DND-41 (cell line): ENCODE measurements at regions not wholly inside any gene's neighbourhood (a gene's known extent, or its start where the extent isn't known, plus 50 kb on each side); places are given as distances from the start of the nearest gene placed in this dataset.

Source experiments
- EZH2 ChIP-seq: IDR thresholded peaks from 3 replicates; pipeline ENCODE4 v1.6.1; 2012; ENCODE audit warnings: borderline replicate concordance, low read depth, mild to moderate bottlenecking, moderate library complexity, low read length, inconsistent platforms; ENCODE audit not compliant: severe bottlenecking
- TF ChIP-seq, protein P1 (sequence below): IDR thresholded peaks from 2 replicates; pipeline ENCODE4 v1.5.1; 2012; ENCODE audit warnings: borderline replicate concordance, low read length, moderate library complexity, mild to moderate bottlenecking; ENCODE audit not compliant: poor library complexity, severe bottlenecking; ENCODE audit errors: extremely low read depth

DNA sequence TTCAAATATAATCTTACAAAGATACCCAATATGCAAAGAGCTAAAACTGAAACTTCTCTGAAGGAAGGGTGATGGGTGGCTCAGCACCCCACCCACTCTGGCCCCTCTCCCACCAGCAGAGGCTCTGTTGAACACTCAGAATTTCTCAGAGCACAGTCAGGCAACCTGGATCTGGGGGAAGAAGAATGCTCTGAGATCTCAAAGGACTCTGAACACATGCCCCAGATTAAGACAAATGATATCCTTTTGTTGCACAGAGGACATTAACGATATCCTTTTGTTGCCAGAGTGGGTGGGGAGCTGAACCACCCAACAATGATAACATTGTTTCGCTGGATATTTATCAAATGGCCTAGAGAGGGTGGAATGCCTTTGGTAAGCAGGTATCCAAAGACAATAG, 104.8 kb downstream of the LBH start:
- TF ChIP-seq, protein P1, sequence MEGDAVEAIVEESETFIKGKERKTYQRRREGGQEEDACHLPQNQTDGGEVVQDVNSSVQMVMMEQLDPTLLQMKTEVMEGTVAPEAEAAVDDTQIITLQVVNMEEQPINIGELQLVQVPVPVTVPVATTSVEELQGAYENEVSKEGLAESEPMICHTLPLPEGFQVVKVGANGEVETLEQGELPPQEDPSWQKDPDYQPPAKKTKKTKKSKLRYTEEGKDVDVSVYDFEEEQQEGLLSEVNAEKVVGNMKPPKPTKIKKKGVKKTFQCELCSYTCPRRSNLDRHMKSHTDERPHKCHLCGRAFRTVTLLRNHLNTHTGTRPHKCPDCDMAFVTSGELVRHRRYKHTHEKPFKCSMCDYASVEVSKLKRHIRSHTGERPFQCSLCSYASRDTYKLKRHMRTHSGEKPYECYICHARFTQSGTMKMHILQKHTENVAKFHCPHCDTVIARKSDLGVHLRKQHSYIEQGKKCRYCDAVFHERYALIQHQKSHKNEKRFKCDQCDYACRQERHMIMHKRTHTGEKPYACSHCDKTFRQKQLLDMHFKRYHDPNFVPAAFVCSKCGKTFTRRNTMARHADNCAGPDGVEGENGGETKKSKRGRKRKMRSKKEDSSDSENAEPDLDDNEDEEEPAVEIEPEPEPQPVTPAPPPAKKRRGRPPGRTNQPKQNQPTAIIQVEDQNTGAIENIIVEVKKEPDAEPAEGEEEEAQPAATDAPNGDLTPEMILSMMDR = peak; percentile 22
- no peak for TF ChIP-seq EZH2
